ENCODE measurements at regions not wholly inside any gene's neighbourhood (a gene's known extent, or its start where the extent isn't known, plus 50 kb on each side); places are given as distances from the start of the nearest gene placed in this dataset.

DNA sequence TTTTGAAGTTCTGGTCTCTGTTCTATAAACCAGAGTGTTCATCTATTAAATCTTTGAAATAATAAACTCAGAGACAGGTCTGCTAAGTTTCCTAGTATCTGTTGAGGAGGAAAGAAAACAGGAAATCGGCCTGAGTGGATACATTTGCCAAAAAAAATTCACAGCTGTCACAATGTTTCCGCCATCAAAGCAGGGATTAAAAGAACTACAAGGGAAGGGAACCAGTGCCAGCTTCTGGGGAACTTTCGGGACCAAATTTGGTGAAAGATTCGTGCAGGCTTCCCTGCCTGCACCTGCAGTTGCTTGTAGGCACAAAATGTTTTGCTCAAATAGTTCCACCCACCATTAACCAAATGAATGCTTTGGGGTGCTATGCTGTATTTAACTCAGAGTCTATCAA, 267.5 kb downstream of the MSX2 start:
- no peak overlapping the region for H3K4me2 ChIP-seq (ENCODE audit: low read depth, low read length)

More for the DNA sequence above, 267.5 kb downstream of the MSX2 start:
- dilution Hi-C loops (cut with HindIII; ENCODE audit: low sequenced_read_pairs, unreplicated experiment) (no loop called here), intact Hi-C loops (cut with micrococcal nuclease) (no loop called here), in situ Hi-C loops (cut with MboI; ENCODE audit: low sequenced_read_pairs) (no loop called here)
- H2BK120ac ChIP-seq (ENCODE audit: low read depth, low read length): no peak overlapping the region
- no peak overlapping the region for H3K27ac ChIP-seq (ENCODE audit: insufficient read depth, low read length)
- H4K20me1 ChIP-seq (ENCODE audit: insufficient read depth, low read length): no peaks in the 10 kb centered on the region
- TF ChIP-seq MXI1 (IDR thresholded peaks at IDR 0.05; ENCODE audit: borderline replicate concordance, low read depth, low read length) (no peak), RFX5 (IDR thresholded peaks at IDR 0.05; ENCODE audit: low read depth, low read length) (no peak), POLR2A (IDR thresholded peaks at IDR 0.05; ENCODE audit: low read depth, low read length) (no peak), SMC3 (IDR thresholded peaks at IDR 0.05; ENCODE audit: low read depth, low read length) (no peak), RAD21 (IDR thresholded peaks at IDR 0.05; ENCODE audit: low read length) (no peak), RCOR1 (IDR thresholded peaks at IDR 0.05; ENCODE audit: insufficient replicate concordance, low read length) (no peak)
- H3K79me1 ChIP-seq (ENCODE audit: low read depth in 1 of 2, low read length in 2 of 2): no peaks in the 10 kb centered on the region
- ATAC-seq (ENCODE audit: low read depth): no peak
- no peak overlapping the region for H3K18ac ChIP-seq (ENCODE audit: low read depth, low read length)
- no peak overlapping the region for H4K5ac ChIP-seq (ENCODE audit: low read depth, low read length)
- no peak overlapping the region for H2AFZ ChIP-seq (replicated peaks; ENCODE audit: low read length, poor library complexity)
- ChIA-PET POLR2A (ENCODE audit: unreplicated experiment) (no interaction called here), CTCF (no interaction called here)
- no peak overlapping the region for H2AK5ac ChIP-seq (ENCODE audit: low read depth, low read length)
- no peaks in the 10 kb centered on the region for H3K4me1 ChIP-seq (ENCODE audit: control insufficient read depth, insufficient read depth, low read length)
- H2BK5ac ChIP-seq (ENCODE audit: low read depth, low read length, poor library complexity, severe bottlenecking): no peak overlapping the region
- no peak overlapping the region for H3K9ac ChIP-seq (ENCODE audit: low read depth, low read length)
- no peak overlapping the region for H3K56ac ChIP-seq (ENCODE audit: extremely low read depth, insufficient read depth, low read length)
- H3K23ac ChIP-seq (ENCODE audit: low read depth, low read length): no peak overlapping the region
- no peak overlapping the region for H3K4ac ChIP-seq (ENCODE audit: low read depth, low read length)
- no peak for DNase-seq
- WGBS, 2 experiments (ENCODE audit: extremely low coverage in 2 of 2, insufficient read length in 1 of 2): 8% methylated on average over 2 of the region's 4 CpGs; no CpG with 5 or more reads in 1 of the 2 experiments
- no peak overlapping the region for H3K14ac ChIP-seq (replicated peaks; ENCODE audit: low read depth, low read length)
- H2AK9ac ChIP-seq (replicated peaks; ENCODE audit: low read depth, low read length, poor library complexity): no peak overlapping the region
- no TSS peak for BruUV-seq (replicated peaks)
- H2BK15ac ChIP-seq (ENCODE audit: low read depth, low read length): no peak overlapping the region
- no peak overlapping the region for H2BK20ac ChIP-seq (ENCODE audit: low read depth, low read length)
- H3K9me3 ChIP-seq (ENCODE audit: control insufficient read depth, insufficient read depth, low read length): peaks cover 4% of the 10 kb centered on the region; the same call in 1 of the 2 replicates
- no peak overlapping the region for H4K91ac ChIP-seq (ENCODE audit: insufficient read depth, low read depth, low read length)
- no peak overlapping the region for H4K8ac ChIP-seq (ENCODE audit: low read depth in 2 of 2, low read length in 2 of 2)
- no peaks in the 10 kb centered on the region for H3K27me3 ChIP-seq (ENCODE audit: control insufficient read depth, insufficient read depth, low read length)
- H3K9me1 ChIP-seq (ENCODE audit: insufficient read depth, low read length): no peaks in the 10 kb centered on the region
- no peak overlapping the region for H3K4me3 ChIP-seq (ENCODE audit: insufficient read depth, low read depth, low read length)
- no peaks in the 10 kb centered on the region for H3K36me3 ChIP-seq (ENCODE audit: control insufficient read depth, insufficient read depth, low read length)
